Mesendoderm (in vitro differentiated cells): ENCODE measurements at regions not wholly inside any gene's neighbourhood (a gene's known extent, or its start where the extent isn't known, plus 50 kb on each side); places are given as distances from the start of the nearest gene placed in this dataset.

ENCODE experiments used
- DNase-seq: peaks from one replicate; pipeline ENCODE4 v3.0.0; 2013
- H2AK5ac ChIP-seq: 2 replicates; pipeline ENCODE4 v1.6.1; 2013; ENCODE audit warnings: low read length, inconsistent platforms
- H2BK120ac ChIP-seq: 2 replicates; pipeline ENCODE4 v1.6.1; 2013; ENCODE audit warnings: low read depth, mild to moderate bottlenecking, low read length, moderate library complexity, mixed read lengths
- H2BK15ac ChIP-seq: replicated peaks from 2 replicates; pipeline ENCODE4 v1.6.1; 2013; ENCODE audit warnings: low read depth, mild to moderate bottlenecking, moderate library complexity
- H2BK5ac ChIP-seq: 2 replicates; pipeline ENCODE4 v1.6.1; 2013; ENCODE audit warnings: low read length, inconsistent platforms
- H3K18ac ChIP-seq: 2 replicates; pipeline ENCODE4 v1.6.1; 2013; ENCODE audit warnings: mild to moderate bottlenecking, low read length, mixed read lengths
- H3K23ac ChIP-seq: one replicate; pipeline ENCODE4 v1.6.1; 2013; ENCODE audit warnings: low read length
- H3K27ac ChIP-seq: 2 replicates; pipeline ENCODE4 v1.5.1; 2013; ENCODE audit warnings: low read depth, mild to moderate bottlenecking, inconsistent platforms, low read length, moderate library complexity
- H3K27me3 ChIP-seq: 2 replicates; pipeline ENCODE4 v1.6.1; 2013; ENCODE audit warnings: low read length, control low read depth, mild to moderate bottlenecking, inconsistent platforms; ENCODE audit not compliant: insufficient read depth, poor library complexity
- H3K36me3 ChIP-seq: 2 replicates; pipeline ENCODE4 v1.6.1; 2013; ENCODE audit warnings: low read length, inconsistent platforms; ENCODE audit not compliant: control insufficient read depth, insufficient read depth
- H3K4ac ChIP-seq: one replicate; pipeline ENCODE4 v1.6.1; 2013; ENCODE audit warnings: low read depth, mild to moderate bottlenecking, low read length, moderate library complexity
- H3K4me1 ChIP-seq: 2 replicates; pipeline ENCODE4 v1.6.1; 2013; ENCODE audit warnings: low read depth, low read length, inconsistent platforms; ENCODE audit not compliant: control insufficient read depth
- H3K4me2 ChIP-seq: 2 replicates; pipeline ENCODE4 v1.6.1; 2013; ENCODE audit warnings: low read length
- H3K4me3 ChIP-seq: 2 replicates; pipeline ENCODE4 v1.5.1; 2013; ENCODE audit warnings: mild to moderate bottlenecking, low read length
- H3K56ac ChIP-seq: one replicate; pipeline ENCODE4 v1.6.1; 2013; ENCODE audit warnings: low read length
- H3K79me1 ChIP-seq: 2 replicates; pipeline ENCODE4 v1.6.1; 2013; ENCODE audit warnings: low read length, inconsistent platforms
- H3K79me2 ChIP-seq: 2 replicates; pipeline ENCODE4 v1.6.1; 2013; ENCODE audit warnings: mild to moderate bottlenecking, low read length; ENCODE audit not compliant: control insufficient read depth, insufficient read depth
- H3K9ac ChIP-seq: 2 replicates; pipeline ENCODE4 v1.6.1; 2013; ENCODE audit warnings: low read length, inconsistent platforms
- H4K5ac ChIP-seq: one replicate; pipeline ENCODE4 v1.6.1; 2013; ENCODE audit warnings: low read length
- H4K8ac ChIP-seq: one replicate; pipeline ENCODE4 v1.6.1; 2013; ENCODE audit warnings: low read depth, mild to moderate bottlenecking, control low read depth, low read length, moderate library complexity
- WGBS: extraction: QIAGEN DNeasy Blood & Tissue Kit; methylation state at CpG from one replicate; pipeline ENCODE4 v1.1.7; 2013; ENCODE audit warnings: low lambda C conversion rate, missing lambda C conversion rate; ENCODE audit not compliant: insufficient coverage; ENCODE audit errors: extremely low coverage; 5-methylcytosine and 5-hydroxymethylcytosine counted together

GRCh38 chr12:125518074-125518473, 452.8 kb downstream of the AACS start:
- Histone ChIP-seq H3K79me2 (no peaks in the 10 kb centered on the region), H3K27ac (no peak overlapping the region), H4K5ac (no peak overlapping the region), H3K36me3 (no peaks in the 10 kb centered on the region), H4K8ac (no peak overlapping the region), H3K4me3 (no peak overlapping the region), H2AK5ac (no peak overlapping the region), H3K23ac (no peak overlapping the region), H3K9ac (no peak overlapping the region), H2BK5ac (no peak overlapping the region), H3K27me3 (no peaks in the 10 kb centered on the region), H3K56ac (no peak overlapping the region), H3K4me1 (no peaks in the 10 kb centered on the region), H2BK120ac (no peak overlapping the region), H2BK15ac (no peak overlapping the region), H3K18ac (no peak overlapping the region), H3K4me2 (no peak overlapping the region), H3K4ac (no peak overlapping the region), H3K79me1 (no peaks in the 10 kb centered on the region)
- no CpG with 5 or more reads among the region's 2 CpGs for WGBS
- DNase-seq, result peak; percentile 86

GRCh38 chr12:125519026-125519651, 453.9 kb downstream of the AACS start:
- Histone ChIP-seq H3K27me3 (no peaks in the 10 kb centered on the region), H4K8ac (no peak overlapping the region), H2BK15ac (no peak overlapping the region), H3K56ac (no peak overlapping the region), H3K4ac (no peak overlapping the region), H3K4me2 (no peak overlapping the region), H2AK5ac (no peak overlapping the region), H3K79me2 (no peaks in the 10 kb centered on the region), H3K36me3 (no peaks in the 10 kb centered on the region), H3K79me1 (no peaks in the 10 kb centered on the region), H3K27ac (no peak overlapping the region), H3K4me3 (no peak overlapping the region), H3K18ac (no peak overlapping the region), H3K23ac (no peak overlapping the region), H3K9ac (no peak overlapping the region), H4K5ac (no peak overlapping the region), H2BK5ac (no peak overlapping the region), H2BK120ac (no peak overlapping the region), H3K4me1 (no peaks in the 10 kb centered on the region)
- DNase-seq, result no peak
- no CpG with 5 or more reads among the region's 15 CpGs for WGBS

GRCh38 chr12:125525879-125526278, 460.6 kb downstream of the AACS start:
- Histone ChIP-seq H2BK15ac (no peak overlapping the region), H3K9ac (no peak overlapping the region), H3K79me1 (no peaks in the 10 kb centered on the region), H3K4ac (no peak overlapping the region), H3K4me2 (no peak overlapping the region), H3K36me3 (no peaks in the 10 kb centered on the region), H2BK5ac (no peak overlapping the region), H3K18ac (no peak overlapping the region), H4K8ac (no peak overlapping the region), H3K56ac (no peak overlapping the region), H3K4me3 (no peak overlapping the region), H4K5ac (no peak overlapping the region), H3K27ac (no peak overlapping the region), H3K23ac (no peak overlapping the region), H3K4me1 (no peaks in the 10 kb centered on the region), H2AK5ac (no peak overlapping the region), H2BK120ac (no peak overlapping the region), H3K27me3 (no peaks in the 10 kb centered on the region), H3K79me2 (no peaks in the 10 kb centered on the region)
- no peak for DNase-seq
- no CpG with 5 or more reads among the region's 5 CpGs for WGBS

DNA sequence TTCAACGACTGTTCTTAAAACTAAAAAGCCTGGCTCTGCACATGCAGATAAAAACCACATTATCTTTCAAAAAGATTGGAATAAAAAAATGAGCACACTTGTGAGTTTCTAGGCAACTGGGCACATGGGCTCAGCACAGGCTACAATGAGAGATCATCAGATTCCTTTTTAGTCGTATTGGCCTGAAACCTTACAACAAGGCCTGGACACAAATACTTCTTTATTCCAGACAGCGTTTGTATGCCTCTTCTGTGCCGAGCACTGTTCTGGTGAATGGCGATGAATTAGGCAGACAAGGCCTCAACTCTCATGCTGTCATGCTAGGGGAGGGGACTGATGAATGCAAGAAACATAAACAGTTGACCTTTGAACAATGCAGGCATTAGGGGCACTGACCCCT, 463.0 kb downstream of the AACS start:
- Histone ChIP-seq H3K79me1 (no peaks in the 10 kb centered on the region), H3K9ac (no peak overlapping the region), H3K79me2 (no peaks in the 10 kb centered on the region), H3K4me3 (no peak overlapping the region), H3K27ac (no peak overlapping the region), H2BK5ac (no peak overlapping the region), H2BK120ac (no peak overlapping the region), H4K8ac (no peak overlapping the region), H3K4me1 (no peaks in the 10 kb centered on the region), H3K4ac (no peak overlapping the region), H2AK5ac (no peak overlapping the region), H3K56ac (no peak overlapping the region), H3K36me3 (no peaks in the 10 kb centered on the region), H2BK15ac (no peak overlapping the region), H3K23ac (no peak overlapping the region), H3K18ac (no peak overlapping the region), H4K5ac (no peak overlapping the region), H3K27me3 (no peaks in the 10 kb centered on the region), H3K4me2 (no peak overlapping the region)
- no CpG with 5 or more reads among the region's 5 CpGs for WGBS
- no peak for DNase-seq

DNA sequence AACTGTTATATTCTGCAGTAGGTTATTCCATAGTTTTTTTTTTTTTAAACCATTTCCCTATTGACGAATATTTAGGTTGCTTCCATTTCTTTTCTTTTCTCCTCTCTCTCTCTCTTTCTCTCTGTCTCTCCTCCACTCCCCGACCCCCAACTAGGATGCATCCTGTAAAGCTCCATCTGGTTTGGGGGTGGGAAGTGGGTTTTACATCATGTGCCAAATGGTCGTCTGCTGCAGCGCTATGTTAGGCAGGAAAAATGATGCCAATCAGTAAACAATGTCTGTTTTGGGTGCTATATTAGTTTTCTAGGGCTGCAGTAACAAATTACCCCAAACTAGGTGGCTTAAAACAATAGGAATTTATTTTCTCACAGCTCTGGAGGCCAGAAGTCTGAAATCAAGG, 465.0 kb downstream of the AACS start:
- H3K36me3 ChIP-seq, result no peaks in the 10 kb centered on the region
- H2BK15ac ChIP-seq, result no peak overlapping the region
- no peak overlapping the region for H3K18ac ChIP-seq
- no peaks in the 10 kb centered on the region for H3K27me3 ChIP-seq
- H2AK5ac ChIP-seq, result no peak overlapping the region
- DNase-seq, result no peak
- H3K9ac ChIP-seq, result no peak overlapping the region
- WGBS, result no CpG with 5 or more reads among the region's 4 CpGs
- no peak overlapping the region for H2BK120ac ChIP-seq
- H3K4ac ChIP-seq, result no peak overlapping the region
- H3K79me2 ChIP-seq, result no peaks in the 10 kb centered on the region
- H3K27ac ChIP-seq, result no peak overlapping the region
- H3K79me1 ChIP-seq, result no peaks in the 10 kb centered on the region
- H4K8ac ChIP-seq, result no peak overlapping the region
- no peaks in the 10 kb centered on the region for H3K4me1 ChIP-seq
- no peak overlapping the region for H3K23ac ChIP-seq
- no peak overlapping the region for H3K4me3 ChIP-seq
- H2BK5ac ChIP-seq, result no peak overlapping the region
- H3K4me2 ChIP-seq, result no peak overlapping the region
- H3K56ac ChIP-seq, result no peak overlapping the region
- H4K5ac ChIP-seq, result no peak overlapping the region

GRCh38 chr12:125530876-125531275, 465.6 kb downstream of the AACS start:
- H3K79me2 ChIP-seq, result no peaks in the 10 kb centered on the region
- H3K56ac ChIP-seq, result no peak overlapping the region
- no peak overlapping the region for H2BK5ac ChIP-seq
- H2AK5ac ChIP-seq, result no peak overlapping the region
- no peak overlapping the region for H2BK15ac ChIP-seq
- no peaks in the 10 kb centered on the region for H3K36me3 ChIP-seq
- H3K4ac ChIP-seq, result no peak overlapping the region
- H3K27me3 ChIP-seq, result no peaks in the 10 kb centered on the region
- H3K4me1 ChIP-seq, result no peaks in the 10 kb centered on the region
- no peak overlapping the region for H3K4me2 ChIP-seq
- no peak overlapping the region for H3K27ac ChIP-seq
- H3K4me3 ChIP-seq, result no peak overlapping the region
- no peak overlapping the region for H3K23ac ChIP-seq
- no peak overlapping the region for H2BK120ac ChIP-seq
- no CpG with 5 or more reads among the region's 5 CpGs for WGBS
- no peak overlapping the region for H3K18ac ChIP-seq
- DNase-seq, result no peak
- no peak overlapping the region for H4K5ac ChIP-seq
- no peaks in the 10 kb centered on the region for H3K79me1 ChIP-seq
- H4K8ac ChIP-seq, result no peak overlapping the region
- no peak overlapping the region for H3K9ac ChIP-seq
